Endothelial cell of umbilical vein (primary cell): ENCODE measurements at regions not wholly inside any gene's neighbourhood (a gene's known extent, or its start where the extent isn't known, plus 50 kb on each side); places are given as distances from the start of the nearest gene placed in this dataset.

Experiments
- BruUV-seq: library from RNA; stranded (reverse); fragments of 400-500 nt; replicated peaks from 2 replicates; lab custom pipeline; 2021; lab: Mats Ljungman, UMichigan
- CTCF ChIA-PET: fragments of 300-600, 350-600 bp; sonication (Branson Sonifier 250); formaldehyde crosslinking; loops from one replicate; lab custom pipeline; 2021; ENCODE audit warnings: antibody characterized with exemption, inconsistent platforms; lab: Charles Lee
- POLR2A ChIA-PET: fragments of 300-600, 350-600 bp; sonication (Branson Sonifier 250); formaldehyde crosslinking; loops from one replicate; lab custom pipeline; 2021; ENCODE audit warnings: antibody characterized with exemption, inconsistent platforms; lab: Charles Lee
- DNase-seq: peaks from one replicate; pipeline ENCODE4 v3.0.0-alpha.2; 2011; ENCODE audit warnings: low read depth, low spot score
- FAIRE-seq: peaks from 2 replicates; lab custom pipeline; 2011; peaks lifted over from hg19 to GRCh38; lab: Jason Lieb, UNC
- H2AFZ ChIP-seq: 2 replicates; pipeline ENCODE4 v1.6.0; 2012; ENCODE audit warnings: low read depth, low read length, control low read depth, inconsistent platforms
- H3K27ac ChIP-seq: 2 replicates; pipeline ENCODE4 v1.5.1; 2011; ENCODE audit warnings: low read depth, mild to moderate bottlenecking, control low read depth, low read length, moderate library complexity; ENCODE audit not compliant: insufficient read depth
- H3K27me3 ChIP-seq, 2 experiments: 2 replicates each; pipeline versions ENCODE4 v1.6.0 to v1.6.1; 2011; ENCODE audit warnings: low read length in 2 of 2, mixed read lengths in 1 of 2; ENCODE audit not compliant: control insufficient read depth in 2 of 2, insufficient read depth in 2 of 2
- H3K36me3 ChIP-seq, 2 experiments: 2 replicates in 1 of 2; 3 replicates in 1 of 2; pipeline ENCODE4 v1.5.1; 2011; ENCODE audit warnings: low read length in 2 of 2, mild to moderate bottlenecking in 1 of 2, moderate library complexity in 1 of 2; ENCODE audit not compliant: control insufficient read depth in 2 of 2, insufficient read depth in 2 of 2; ENCODE audit errors: extremely low read depth in 1 of 2
- H3K4me1 ChIP-seq: 3 replicates; pipeline ENCODE4 v1.5.1; 2011; ENCODE audit warnings: mild to moderate bottlenecking, low read length; ENCODE audit not compliant: control insufficient read depth, insufficient read depth; ENCODE audit errors: extremely low read depth
- H3K4me2 ChIP-seq: 2 replicates; pipeline ENCODE4 v1.6.1; 2011; ENCODE audit warnings: low read length, control low read depth, mixed read lengths; ENCODE audit not compliant: insufficient read depth
- H3K4me3 ChIP-seq, 3 experiments: fragments of 200-600 bp in 1 of 3; sonication (generic), shearing (Covaris generic) in 1 of 3; replicated peaks in 1 of 3; 2 replicates each; pipeline ENCODE4 v1.5.1; 2011 to 2016; ENCODE audit warnings: control low read depth in 3 of 3, low read length in 3 of 3, mild to moderate bottlenecking in 2 of 3, inconsistent platforms in 1 of 3, low read depth in 1 of 3, moderate library complexity in 1 of 3; ENCODE audit not compliant: insufficient read depth in 1 of 3
- H3K79me2 ChIP-seq: 2 replicates; pipeline ENCODE4 v1.6.0; 2012; ENCODE audit warnings: low read length, inconsistent platforms; ENCODE audit not compliant: control insufficient read depth, insufficient read depth
- H3K9ac ChIP-seq: replicated peaks from 2 replicates; pipeline ENCODE3; 2011; ENCODE audit warnings: low read length, control low read depth; ENCODE audit not compliant: insufficient read depth; ENCODE audit errors: extremely low read depth
- H3K9me1 ChIP-seq: replicated peaks from 3 replicates; pipeline ENCODE4 v1.6.0; 2011; ENCODE audit warnings: mild to moderate bottlenecking, low read length; ENCODE audit not compliant: control insufficient read depth, insufficient read depth; ENCODE audit errors: extremely low read depth
- H3K9me3 ChIP-seq: replicated peaks from 2 replicates; pipeline ENCODE4 v1.5.1; 2012; ENCODE audit warnings: low read length, inconsistent platforms; ENCODE audit not compliant: control insufficient read depth, insufficient read depth
- H4K20me1 ChIP-seq: replicated peaks from 2 replicates; pipeline ENCODE3; 2011; ENCODE audit warnings: mild to moderate bottlenecking, low read length; ENCODE audit not compliant: control insufficient read depth, insufficient read depth; ENCODE audit errors: extremely low read depth
- EZH2 ChIP-seq: IDR thresholded peaks from 2 replicates; pipeline ENCODE4 v1.6.1; 2012; ENCODE audit warnings: borderline replicate concordance, low read depth, mild to moderate bottlenecking, moderate library complexity, low read length, inconsistent platforms; ENCODE audit not compliant: severe bottlenecking
- FOS ChIP-seq: IDR thresholded peaks from 2 replicates; pipeline ENCODE4 v1.6.1; 2011; ENCODE audit warnings: mild to moderate bottlenecking, low read length, moderate library complexity, borderline replicate concordance; ENCODE audit not compliant: insufficient read depth
- GATA2 ChIP-seq: IDR thresholded peaks from 2 replicates; pipeline ENCODE4 v1.7.0; 2011; ENCODE audit warnings: low read depth, mild to moderate bottlenecking, moderate library complexity, mixed read lengths, low read length; ENCODE audit not compliant: insufficient read length, insufficient read depth
- JUN ChIP-seq: IDR thresholded peaks from 2 replicates; pipeline ENCODE4 v1.6.1; 2011; ENCODE audit warnings: borderline replicate concordance, low read depth; ENCODE audit not compliant: insufficient read length, insufficient read depth
- MYC ChIP-seq: IDR thresholded peaks from one replicate; pipeline ENCODE4 v1.6.1; 2011; ENCODE audit warnings: mild to moderate bottlenecking, low read depth, low read length
- POLR2A ChIP-seq: IDR thresholded peaks from 2 replicates; pipeline ENCODE4 v1.6.1; 2012; ENCODE audit warnings: low read depth, mild to moderate bottlenecking, control low read depth, low read length
- POLR2AphosphoS5 ChIP-seq: IDR thresholded peaks from 2 replicates; pipeline ENCODE4 v1.6.1; 2012; ENCODE audit warnings: low read depth, mild to moderate bottlenecking, control low read depth, low read length, moderate library complexity; ENCODE audit not compliant: insufficient read depth
- dilution Hi-C: fragments of 300-500 bp; cut with MboI; formaldehyde crosslinking; loops from one replicate; pipeline ENCODE4 v1.15.0; 2019; ENCODE audit warnings: low sequenced_read_pairs; ENCODE audit not compliant: extremely low pct_ligation_motif_present
- intact Hi-C: fragments of 100-400 bp; cut with micrococcal nuclease; formaldehyde crosslinking; loops from one replicate; pipeline ENCODE4 v1.10.0; 2022
- TF ChIP-seq, protein P1 (sequence below), 2 donors: IDR thresholded peaks; 1 replicate in 1 of 2; 2 replicates in 1 of 2; pipeline ENCODE4 v1.5.1; 2011; ENCODE audit warnings: low read length in 2 of 2, mild to moderate bottlenecking in 2 of 2, moderate library complexity in 2 of 2, control low read depth in 1 of 2, inconsistent platforms in 1 of 2, low read depth in 1 of 2; ENCODE audit not compliant: insufficient read depth in 1 of 2; ENCODE audit errors: extremely low read depth in 1 of 2
- TF ChIP-seq, protein P2 (sequence below): IDR thresholded peaks from 2 replicates; pipeline ENCODE4 v1.6.1; 2011; ENCODE audit not compliant: insufficient read depth, insufficient read length

GRCh38 chr1:29415861-29416260 is 179.5 kb downstream of the PTPRU start:
- BruUV-seq: no TSS peak
- DNase-seq (no peak), FAIRE-seq (no peak)
- ChIA-PET POLR2A (no interaction called here), CTCF (no interaction called here)
- Histone ChIP-seq H3K4me1 (no peaks in the 10 kb centered on the region), H3K79me2 (no peaks in the 10 kb centered on the region), H2AFZ (no peak overlapping the region), H4K20me1 (no peaks in the 10 kb centered on the region), H3K4me2 (no peak overlapping the region), H3K27me3 (no peaks in the 10 kb centered on the region), H3K9ac (no peak overlapping the region), H3K9me1 (no peaks in the 10 kb centered on the region), H3K27ac (no peak overlapping the region), H3K36me3 (no peaks in the 10 kb centered on the region), H3K4me3 (no peak overlapping the region), H3K9me3 (no peaks in the 10 kb centered on the region)
- dilution Hi-C loops (no loop called here), intact Hi-C loops (no loop called here)
- TF ChIP-seq MYC (no peak), EZH2 (no peak), JUN (no peak), POLR2A (no peak), POLR2AphosphoS5 (no peak), GATA2 (no peak), FOS (no peak)
- TF ChIP-seq, protein P1, sequence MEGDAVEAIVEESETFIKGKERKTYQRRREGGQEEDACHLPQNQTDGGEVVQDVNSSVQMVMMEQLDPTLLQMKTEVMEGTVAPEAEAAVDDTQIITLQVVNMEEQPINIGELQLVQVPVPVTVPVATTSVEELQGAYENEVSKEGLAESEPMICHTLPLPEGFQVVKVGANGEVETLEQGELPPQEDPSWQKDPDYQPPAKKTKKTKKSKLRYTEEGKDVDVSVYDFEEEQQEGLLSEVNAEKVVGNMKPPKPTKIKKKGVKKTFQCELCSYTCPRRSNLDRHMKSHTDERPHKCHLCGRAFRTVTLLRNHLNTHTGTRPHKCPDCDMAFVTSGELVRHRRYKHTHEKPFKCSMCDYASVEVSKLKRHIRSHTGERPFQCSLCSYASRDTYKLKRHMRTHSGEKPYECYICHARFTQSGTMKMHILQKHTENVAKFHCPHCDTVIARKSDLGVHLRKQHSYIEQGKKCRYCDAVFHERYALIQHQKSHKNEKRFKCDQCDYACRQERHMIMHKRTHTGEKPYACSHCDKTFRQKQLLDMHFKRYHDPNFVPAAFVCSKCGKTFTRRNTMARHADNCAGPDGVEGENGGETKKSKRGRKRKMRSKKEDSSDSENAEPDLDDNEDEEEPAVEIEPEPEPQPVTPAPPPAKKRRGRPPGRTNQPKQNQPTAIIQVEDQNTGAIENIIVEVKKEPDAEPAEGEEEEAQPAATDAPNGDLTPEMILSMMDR (IDR thresholded peaks at IDR 0.05; ENCODE audit: extremely low read depth in 1 of 2, insufficient read depth in 1 of 2, low read depth in 1 of 2, low read length in 2 of 2): no peak
- TF ChIP-seq, protein P2, sequence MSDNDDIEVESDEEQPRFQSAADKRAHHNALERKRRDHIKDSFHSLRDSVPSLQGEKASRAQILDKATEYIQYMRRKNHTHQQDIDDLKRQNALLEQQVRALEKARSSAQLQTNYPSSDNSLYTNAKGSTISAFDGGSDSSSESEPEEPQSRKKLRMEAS: no peak
